22Rv1 (cell line): ENCODE measurements at regions not wholly inside any gene's neighbourhood (a gene's known extent, or its start where the extent isn't known, plus 50 kb on each side); places are given as distances from the start of the nearest gene placed in this dataset.
"Not testable (repeated sequence)": the region's sequence is repeated elsewhere in the genome, so short reads cannot be mapped to it uniquely, and the experiment has no call there.

Experiments used
- H3K27ac ChIP-seq: fragments of 450-650 bp; 2 replicates; pipeline ENCODE4 v1.5.1; 2017
- ZFX ChIP-seq: fragments of 450-650 bp; IDR thresholded peaks from 2 replicates; pipeline ENCODE4 v1.6.1; 2017; ENCODE audit warnings: antibody characterized with exemption, borderline replicate concordance
- TF ChIP-seq, protein P1 (sequence below): fragments of 450-650 bp; IDR thresholded peaks from 2 replicates; pipeline ENCODE4 v1.5.1; 2017; ENCODE audit warnings: mild to moderate bottlenecking

GRCh38 chrX:65331371-65331770 lies 203.2 kb downstream of the LAS1L start:
- no peak for TF ChIP-seq ZFX
- no peak overlapping the region for H3K27ac ChIP-seq

DNA sequence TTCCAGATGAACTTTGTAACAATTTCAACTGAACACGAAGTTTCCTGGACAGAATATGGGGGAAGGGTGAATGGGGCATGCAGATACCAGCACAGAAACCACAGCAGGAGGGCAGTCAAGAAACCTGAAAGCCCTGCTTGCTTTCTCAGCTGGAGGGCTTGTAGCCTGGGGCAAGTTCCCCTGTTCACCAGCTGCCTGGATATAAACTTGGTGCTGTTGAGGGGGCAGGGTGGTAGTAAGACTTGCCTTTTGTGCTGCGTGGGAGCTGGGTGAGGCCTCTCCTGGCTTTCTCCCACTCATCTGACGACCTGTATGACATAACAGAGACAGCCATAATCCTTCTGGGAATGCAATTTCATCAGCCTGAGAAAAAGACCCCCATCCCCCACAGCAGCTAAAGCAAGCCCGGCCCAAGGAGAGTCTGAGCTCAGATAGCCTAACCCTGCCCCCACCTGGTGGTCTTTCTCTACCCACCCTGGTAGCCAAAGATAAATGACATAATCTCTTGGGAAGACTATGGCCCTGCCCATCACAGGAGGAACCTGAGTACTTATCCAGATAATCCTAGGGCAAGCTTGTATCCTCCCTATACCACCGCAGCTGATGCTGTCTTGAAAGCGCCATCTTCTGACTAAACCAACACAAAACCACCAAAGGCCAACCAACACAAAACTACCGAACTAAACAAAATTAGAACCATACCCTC lies 234.3 kb downstream of the LAS1L start:
- H3K27ac ChIP-seq, result no peak overlapping the region
- TF ChIP-seq, protein P1, sequence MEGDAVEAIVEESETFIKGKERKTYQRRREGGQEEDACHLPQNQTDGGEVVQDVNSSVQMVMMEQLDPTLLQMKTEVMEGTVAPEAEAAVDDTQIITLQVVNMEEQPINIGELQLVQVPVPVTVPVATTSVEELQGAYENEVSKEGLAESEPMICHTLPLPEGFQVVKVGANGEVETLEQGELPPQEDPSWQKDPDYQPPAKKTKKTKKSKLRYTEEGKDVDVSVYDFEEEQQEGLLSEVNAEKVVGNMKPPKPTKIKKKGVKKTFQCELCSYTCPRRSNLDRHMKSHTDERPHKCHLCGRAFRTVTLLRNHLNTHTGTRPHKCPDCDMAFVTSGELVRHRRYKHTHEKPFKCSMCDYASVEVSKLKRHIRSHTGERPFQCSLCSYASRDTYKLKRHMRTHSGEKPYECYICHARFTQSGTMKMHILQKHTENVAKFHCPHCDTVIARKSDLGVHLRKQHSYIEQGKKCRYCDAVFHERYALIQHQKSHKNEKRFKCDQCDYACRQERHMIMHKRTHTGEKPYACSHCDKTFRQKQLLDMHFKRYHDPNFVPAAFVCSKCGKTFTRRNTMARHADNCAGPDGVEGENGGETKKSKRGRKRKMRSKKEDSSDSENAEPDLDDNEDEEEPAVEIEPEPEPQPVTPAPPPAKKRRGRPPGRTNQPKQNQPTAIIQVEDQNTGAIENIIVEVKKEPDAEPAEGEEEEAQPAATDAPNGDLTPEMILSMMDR, result no peak
- TF ChIP-seq ZFX, result no peak

DNA sequence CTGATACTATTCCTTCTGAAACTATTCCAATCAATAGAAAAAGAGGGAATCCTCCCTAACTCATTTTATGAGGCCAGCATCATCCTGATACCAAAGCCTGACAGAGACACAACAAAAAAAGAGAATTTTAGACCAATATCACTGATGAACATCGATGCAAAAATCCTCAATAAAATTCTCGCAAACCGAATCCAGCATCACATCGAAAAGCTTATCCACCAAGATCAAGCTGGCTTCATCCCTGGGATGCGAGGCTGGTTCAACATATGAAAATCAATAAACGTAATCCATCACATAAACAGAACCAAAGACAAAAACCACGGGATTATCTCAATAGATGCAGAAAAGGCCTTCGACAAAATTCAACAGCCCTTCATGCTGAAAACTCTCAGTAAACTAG lies 251.7 kb downstream of the LAS1L start:
- H3K27ac ChIP-seq, result not testable (repeated sequence)

DNA sequence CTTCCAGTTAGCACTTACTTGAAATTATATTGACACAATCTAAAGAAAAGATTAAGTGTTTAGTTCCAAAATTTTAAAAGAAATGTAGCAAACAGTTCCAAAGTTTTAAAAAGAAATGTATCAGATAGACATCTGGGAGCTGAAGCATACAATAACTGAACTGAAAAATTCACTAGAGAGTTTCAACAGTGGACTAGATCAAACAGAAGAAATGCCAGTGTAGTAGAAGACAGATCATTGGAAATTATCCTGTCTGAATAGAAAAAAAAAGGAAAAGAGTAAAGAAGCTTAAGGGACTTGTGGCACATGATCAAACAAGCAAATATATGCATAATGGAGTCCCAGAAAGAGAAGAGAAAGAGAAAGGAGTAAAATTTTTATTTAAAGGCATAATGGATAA lies 261.4 kb downstream of the LAS1L start:
- TF ChIP-seq, protein P1, result no peak
- TF ChIP-seq ZFX, result no peak

GRCh38 chrX:65266482-65266881 lies 268.1 kb downstream of the LAS1L start:
- no peak overlapping the region for H3K27ac ChIP-seq
- no peak for TF ChIP-seq ZFX
- TF ChIP-seq, protein P1, result no peak

More for the DNA sequence above, 261.4 kb downstream of the LAS1L start:
- H3K27ac ChIP-seq, result no peak overlapping the region

DNA sequence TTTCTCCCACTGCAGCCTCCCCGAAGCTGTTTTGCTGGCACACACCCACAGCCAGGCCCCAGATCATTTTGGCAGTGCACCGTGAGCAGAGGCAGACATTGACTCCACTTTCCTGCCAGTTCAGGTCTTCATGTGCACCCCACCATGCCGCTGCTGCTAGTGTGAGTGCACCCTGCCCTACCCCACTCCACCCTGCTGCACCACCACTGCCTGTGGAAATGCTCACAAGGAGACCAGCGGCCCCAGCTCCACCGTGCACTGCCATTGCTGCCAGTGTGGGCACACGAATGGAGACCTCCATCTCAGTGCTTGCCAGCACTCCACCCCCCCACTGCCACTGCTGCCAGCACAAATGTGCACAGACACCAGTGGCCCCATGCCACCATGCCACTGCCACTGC lies 277.6 kb upstream of the ZC4H2 start:
- H3K27ac ChIP-seq, result no peak overlapping the region
- TF ChIP-seq ZFX, result no peak
- TF ChIP-seq, protein P1, result no peak

GRCh38 chrX:65241059-65241721 lies 264.9 kb upstream of the ZC4H2 start:
- TF ChIP-seq, protein P1, result no peak
- TF ChIP-seq ZFX, result no peak
- H3K27ac ChIP-seq, result no peak overlapping the region

- no peak overlapping the region for H3K27ac ChIP-seq
- no peak for TF ChIP-seq ZFX
- TF ChIP-seq, protein P1, result no peak
Observed at GRCh38 chrX:65203545-65203944, 227.3 kb upstream of the ZC4H2 start.
